ENCODE measurements at regions not wholly inside any gene's neighbourhood (a gene's known extent, or its start where the extent isn't known, plus 50 kb on each side); places are given as distances from the start of the nearest gene placed in this dataset.

- Mint-ChIP-seq H3K4me3 (no peak overlapping the region), H3K9me3 (no peaks in the 10 kb centered on the region), H3K36me3 (no peaks in the 10 kb centered on the region), H3K27ac (no peak overlapping the region), H3K4me1 (ENCODE audit: unreplicated experiment) (no peaks in the 10 kb centered on the region), H3K27me3 (peaks cover 5% of the 10 kb centered on the region)
- DNase-seq (ENCODE audit: extremely low spot score, unreplicated experiment), result no peak
- TF ChIP-seq, protein P1, sequence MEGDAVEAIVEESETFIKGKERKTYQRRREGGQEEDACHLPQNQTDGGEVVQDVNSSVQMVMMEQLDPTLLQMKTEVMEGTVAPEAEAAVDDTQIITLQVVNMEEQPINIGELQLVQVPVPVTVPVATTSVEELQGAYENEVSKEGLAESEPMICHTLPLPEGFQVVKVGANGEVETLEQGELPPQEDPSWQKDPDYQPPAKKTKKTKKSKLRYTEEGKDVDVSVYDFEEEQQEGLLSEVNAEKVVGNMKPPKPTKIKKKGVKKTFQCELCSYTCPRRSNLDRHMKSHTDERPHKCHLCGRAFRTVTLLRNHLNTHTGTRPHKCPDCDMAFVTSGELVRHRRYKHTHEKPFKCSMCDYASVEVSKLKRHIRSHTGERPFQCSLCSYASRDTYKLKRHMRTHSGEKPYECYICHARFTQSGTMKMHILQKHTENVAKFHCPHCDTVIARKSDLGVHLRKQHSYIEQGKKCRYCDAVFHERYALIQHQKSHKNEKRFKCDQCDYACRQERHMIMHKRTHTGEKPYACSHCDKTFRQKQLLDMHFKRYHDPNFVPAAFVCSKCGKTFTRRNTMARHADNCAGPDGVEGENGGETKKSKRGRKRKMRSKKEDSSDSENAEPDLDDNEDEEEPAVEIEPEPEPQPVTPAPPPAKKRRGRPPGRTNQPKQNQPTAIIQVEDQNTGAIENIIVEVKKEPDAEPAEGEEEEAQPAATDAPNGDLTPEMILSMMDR (conservative IDR thresholded peaks at IDR 0.05), result no peak
Measured at GRCh38 chr7:35314354-35314753, 60.5 kb upstream of the TBX20 start.

GRCh38 chr7:35313575-35313974 is 59.7 kb upstream of the TBX20 start:
- Mint-ChIP-seq H3K27me3 (peaks cover 5% of the 10 kb centered on the region), H3K36me3 (no peaks in the 10 kb centered on the region)

More at GRCh38 chr7:35313575-35313974, 59.7 kb upstream of the TBX20 start:
- H3K27ac Mint-ChIP-seq, result no peak overlapping the region
- no peak for DNase-seq (ENCODE audit: extremely low spot score, unreplicated experiment)
- TF ChIP-seq, protein P1 (conservative IDR thresholded peaks at IDR 0.05), result no peak
- no peaks in the 10 kb centered on the region for H3K9me3 Mint-ChIP-seq
- H3K4me1 Mint-ChIP-seq (ENCODE audit: unreplicated experiment), result no peaks in the 10 kb centered on the region
- no peak overlapping the region for H3K4me3 Mint-ChIP-seq

Data from type B pancreatic cell (in vitro differentiated cells).